Psoas muscle (tissue), 7 donors: ENCODE measurements at regions not wholly inside any gene's neighbourhood (a gene's known extent, or its start where the extent isn't known, plus 50 kb on each side); places are given as distances from the start of the nearest gene placed in this dataset.

Experiments used
- ATAC-seq, 4 donors: fragments of 200-7000 bp; cut with Tn5 transposase; one replicate each; pipeline ENCODE4 v1.9.1; 2020; ENCODE audit warnings: moderate library complexity in 3 of 4, mild to moderate bottlenecking in 2 of 4
- DNase-seq, 2 donors: peaks; one replicate each; pipeline ENCODE4 v3.0.0-alpha.2; 2020
- H3K27ac ChIP-seq: fragments of 200-600 bp; one replicate; pipeline ENCODE4 v1.8.0; 2022
- H3K27me3 ChIP-seq, 3 donors: fragments of 200-600 bp in 1 of 3; one replicate each; pipeline versions ENCODE4 v1.6.1 to v1.8.0; 2013 to 2022; ENCODE audit warnings: low read length in 2 of 3, mild to moderate bottlenecking in 2 of 3, moderate library complexity in 1 of 3; ENCODE audit not compliant: insufficient read depth in 3 of 3
- H3K36me3 ChIP-seq, 2 donors: fragments of 200-600 bp in 1 of 2; one replicate each; pipeline versions ENCODE4 v1.6.1 to v1.8.0; 2013 to 2022; ENCODE audit warnings: low read depth in 1 of 2, mild to moderate bottlenecking in 1 of 2, moderate library complexity in 1 of 2; ENCODE audit not compliant: insufficient read depth in 1 of 2
- H3K4me1 ChIP-seq: fragments of 200-600 bp; one replicate; pipeline ENCODE4 v1.8.0; 2022
- H3K4me3 ChIP-seq: fragments of 200-600 bp; one replicate; pipeline ENCODE4 v1.8.0; 2022; ENCODE audit warnings: mild to moderate bottlenecking
- H3K9me3 ChIP-seq: fragments of 200-600 bp; one replicate; pipeline ENCODE4 v1.8.0; 2022
- WGBS, 3 donors: extraction: QIAGEN DNeasy Blood & Tissue Kit; methylation state at CpG; one replicate each; pipeline versions ENCODE4 v1.1.6 to v1.1.7; 2013; 5-methylcytosine and 5-hydroxymethylcytosine counted together
- intact Hi-C, 2 donors: fragments of 100-400 bp; cut with DNase I; formaldehyde crosslinking; loops; one replicate each; pipeline versions ENCODE4 v1.11.0 to v1.14.2; 2022
- TF ChIP-seq, protein P1 (sequence below): fragments of 200-600 bp; IDR thresholded peaks from one replicate; pipeline ENCODE4 v1.8.0; 2022; ENCODE audit warnings: antibody characterized with exemption
- donor health status: healthy with polysubstance abuse.
- donor health status: DM: no; HTN: no; CAD: no; lungs with moderate emphysema.
- donor health status: Bipolar disorder and iron deficiency.
- donor health status: healthy.
- donor health status: DM: yes; HTN: yes; CAD: no.
- donor health status: DM: no; HTN: no; CAD: no.
- donor health status: DM: yes; HTN: yes; CAD: no.

- H3K9me3 ChIP-seq, result no peaks in the 10 kb centered on the region
- no peak overlapping the region for H3K27ac ChIP-seq
- H3K4me1 ChIP-seq, result no peaks in the 10 kb centered on the region
- no peaks in the 10 kb centered on the region for H3K36me3 ChIP-seq
- H3K4me3 ChIP-seq, result no peak overlapping the region
- intact Hi-C loops, result no loop called here
- WGBS, 3 donors, result 93 to 97% (median 94%) methylated on average over 6 of the region's 6 CpGs
- ATAC-seq (no peak), DNase-seq (no peak)
- H3K27me3 ChIP-seq, result no peaks in the 10 kb centered on the region
- TF ChIP-seq, protein P1, sequence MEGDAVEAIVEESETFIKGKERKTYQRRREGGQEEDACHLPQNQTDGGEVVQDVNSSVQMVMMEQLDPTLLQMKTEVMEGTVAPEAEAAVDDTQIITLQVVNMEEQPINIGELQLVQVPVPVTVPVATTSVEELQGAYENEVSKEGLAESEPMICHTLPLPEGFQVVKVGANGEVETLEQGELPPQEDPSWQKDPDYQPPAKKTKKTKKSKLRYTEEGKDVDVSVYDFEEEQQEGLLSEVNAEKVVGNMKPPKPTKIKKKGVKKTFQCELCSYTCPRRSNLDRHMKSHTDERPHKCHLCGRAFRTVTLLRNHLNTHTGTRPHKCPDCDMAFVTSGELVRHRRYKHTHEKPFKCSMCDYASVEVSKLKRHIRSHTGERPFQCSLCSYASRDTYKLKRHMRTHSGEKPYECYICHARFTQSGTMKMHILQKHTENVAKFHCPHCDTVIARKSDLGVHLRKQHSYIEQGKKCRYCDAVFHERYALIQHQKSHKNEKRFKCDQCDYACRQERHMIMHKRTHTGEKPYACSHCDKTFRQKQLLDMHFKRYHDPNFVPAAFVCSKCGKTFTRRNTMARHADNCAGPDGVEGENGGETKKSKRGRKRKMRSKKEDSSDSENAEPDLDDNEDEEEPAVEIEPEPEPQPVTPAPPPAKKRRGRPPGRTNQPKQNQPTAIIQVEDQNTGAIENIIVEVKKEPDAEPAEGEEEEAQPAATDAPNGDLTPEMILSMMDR, result no peak
Observed at GRCh38 chr12:94786906-94787305, 136.5 kb upstream of the TMCC3 start.

- Histone ChIP-seq H3K36me3 (no peaks in the 10 kb centered on the region), H3K9me3 (no peaks in the 10 kb centered on the region), H3K4me3 (no peak overlapping the region), H3K27me3 (no peaks in the 10 kb centered on the region), H3K4me1 (no peaks in the 10 kb centered on the region), H3K27ac (no peak overlapping the region)
- DNase-seq (no peak), ATAC-seq (no peak)
- intact Hi-C loops, result no loop called here
- WGBS, 3 donors, result 29 to 46% (median 37%) methylated on average over 1 of the region's 1 CpG
- TF ChIP-seq, protein P1, result no peak
Observed at GRCh38 chr12:94783862-94784261, 133.5 kb upstream of the TMCC3 start.

GRCh38 chr12:94783343-94783742 is 133.0 kb upstream of the TMCC3 start:
- no peaks in the 10 kb centered on the region for H3K27me3 ChIP-seq
- H3K36me3 ChIP-seq, result no peaks in the 10 kb centered on the region
- DNase-seq (no peak), ATAC-seq (no peak)
- H3K4me3 ChIP-seq, result no peak overlapping the region
- intact Hi-C loops, result no loop called here
- TF ChIP-seq, protein P1, result no peak
- no peaks in the 10 kb centered on the region for H3K4me1 ChIP-seq
- no peak overlapping the region for H3K27ac ChIP-seq
- no peaks in the 10 kb centered on the region for H3K9me3 ChIP-seq
- WGBS, 3 donors, result 35 to 46% (median 41%) methylated on average over 3 of the region's 3 CpGs

- TF ChIP-seq, protein P1, result no peak
Observed at GRCh38 chr12:94781835-94782234, 131.5 kb upstream of the TMCC3 start.

DNA sequence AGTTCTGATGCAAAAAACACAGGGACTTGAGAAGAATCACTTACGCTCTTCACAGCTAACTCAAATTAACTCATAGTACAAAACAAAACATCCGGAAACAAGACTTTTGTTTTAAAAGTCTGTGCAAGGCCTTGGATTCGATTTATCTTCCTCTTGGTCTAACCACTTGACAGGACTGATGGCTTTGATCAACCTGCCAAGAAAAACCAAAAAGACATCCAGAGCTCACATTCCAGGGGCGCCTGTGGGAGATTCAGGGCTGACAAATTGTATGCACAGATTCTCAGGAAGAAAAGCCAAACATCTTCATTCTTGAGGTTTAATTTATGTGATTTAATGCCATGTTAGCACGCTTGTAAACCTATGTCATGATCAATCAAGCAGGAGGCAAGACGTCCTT is 129.1 kb upstream of the TMCC3 start:
- 62 to 66% (median 63%) methylated on average over 6 of the region's 6 CpGs for WGBS, 3 donors
- DNase-seq (no peak), ATAC-seq (no peak)
- Histone ChIP-seq H3K9me3 (no peaks in the 10 kb centered on the region), H3K36me3 (no peaks in the 10 kb centered on the region), H3K4me1 (no peaks in the 10 kb centered on the region), H3K4me3 (no peak overlapping the region), H3K27ac (no peak overlapping the region), H3K27me3 (peaks cover 0 to 2% (median 0%) of the 10 kb centered on the region in 3 donors)
- TF ChIP-seq, protein P1, result no peak
- intact Hi-C loops, result loop anchor here in 1 of 2 donors (1.0 kb wide), 1 partner anchor 42 kb away; no protein-coding TSS in a partner anchor

More at GRCh38 chr12:94781835-94782234, 131.5 kb upstream of the TMCC3 start:
- Histone ChIP-seq H3K4me1 (no peaks in the 10 kb centered on the region), H3K4me3 (no peak overlapping the region), H3K9me3 (no peaks in the 10 kb centered on the region), H3K27me3 (peaks cover 0 to 2% (median 0%) of the 10 kb centered on the region in 3 donors), H3K27ac (no peak overlapping the region), H3K36me3 (no peaks in the 10 kb centered on the region)
- intact Hi-C loops, result no loop called here
- ATAC-seq, result no peak
- 64 to 78% (median 65%) methylated on average over 2 of the region's 2 CpGs for WGBS, 3 donors
- no peak for DNase-seq
